MCF 10A (cell line): ENCODE measurements at regions not wholly inside any gene's neighbourhood (a gene's known extent, or its start where the extent isn't known, plus 50 kb on each side); places are given as distances from the start of the nearest gene placed in this dataset.
"Not testable (repeated sequence)": the region's sequence is repeated elsewhere in the genome, so short reads cannot be mapped to it uniquely, and the experiment has no call there.

Source experiments
- BruUV-seq: library from RNA; stranded (reverse); fragments of 400-500 nt; replicated peaks from 2 replicates; lab custom pipeline; 2021; lab: Mats Ljungman, UMichigan
- CTCF ChIA-PET: fragments of 300-600 bp; sonication (Branson Sonifier 250); formaldehyde crosslinking; extraction: SDS; loops from one replicate; lab custom pipeline; 2021; ENCODE audit warnings: antibody characterized with exemption, inconsistent platforms; lab: Yijun Ruan, JAX
- POLR2A ChIA-PET: fragments of 300-600, 350-650 bp; sonication (Branson Sonifier 250); formaldehyde crosslinking; extraction: SDS; loops from one replicate; lab custom pipeline; 2020; ENCODE audit warnings: antibody characterized with exemption, inconsistent platforms; lab: Yijun Ruan, JAX
- DNase-seq: peaks from one replicate; pipeline ENCODE4 v3.0.0-alpha.2; 2018; ENCODE audit not compliant: unreplicated experiment
- H3K27ac Mint-ChIP-seq: one replicate; pipeline ENCODE4 v1.8.0; 2022; ENCODE audit warnings: mild to moderate bottlenecking, low read depth, mixed read lengths; ENCODE audit not compliant: unreplicated experiment
- H3K27me3 Mint-ChIP-seq: one replicate; pipeline ENCODE4 v1.8.0; 2022; ENCODE audit warnings: mixed read lengths; ENCODE audit not compliant: insufficient read depth, unreplicated experiment
- H3K36me3 Mint-ChIP-seq: one replicate; pipeline ENCODE4 v1.8.0; 2022; ENCODE audit warnings: mild to moderate bottlenecking, moderate library complexity, mixed read lengths; ENCODE audit not compliant: insufficient read depth, unreplicated experiment
- H3K4me1 Mint-ChIP-seq: one replicate; pipeline ENCODE4 v1.8.0; 2022; ENCODE audit warnings: mixed read lengths; ENCODE audit not compliant: insufficient read depth, unreplicated experiment
- H3K4me3 Mint-ChIP-seq: one replicate; pipeline ENCODE4 v1.8.0; 2022; ENCODE audit warnings: mild to moderate bottlenecking, moderate library complexity, mixed read lengths; ENCODE audit not compliant: unreplicated experiment
- H3K9me3 Mint-ChIP-seq: one replicate; pipeline ENCODE4 v1.8.0; 2022; ENCODE audit warnings: mixed read lengths; ENCODE audit not compliant: unreplicated experiment
- intact Hi-C: fragments of 100-400 bp; cut with micrococcal nuclease; formaldehyde crosslinking; loops from 2 replicates; pipeline ENCODE4 v1.14.1; 2022
- TF ChIP-seq, protein P1 (sequence below): fragments of 200-600 bp; IDR thresholded peaks from one replicate; pipeline ENCODE4 v1.8.0; 2022; ENCODE audit warnings: antibody characterized with exemption, mild to moderate bottlenecking; ENCODE audit not compliant: unreplicated experiment

DNA sequence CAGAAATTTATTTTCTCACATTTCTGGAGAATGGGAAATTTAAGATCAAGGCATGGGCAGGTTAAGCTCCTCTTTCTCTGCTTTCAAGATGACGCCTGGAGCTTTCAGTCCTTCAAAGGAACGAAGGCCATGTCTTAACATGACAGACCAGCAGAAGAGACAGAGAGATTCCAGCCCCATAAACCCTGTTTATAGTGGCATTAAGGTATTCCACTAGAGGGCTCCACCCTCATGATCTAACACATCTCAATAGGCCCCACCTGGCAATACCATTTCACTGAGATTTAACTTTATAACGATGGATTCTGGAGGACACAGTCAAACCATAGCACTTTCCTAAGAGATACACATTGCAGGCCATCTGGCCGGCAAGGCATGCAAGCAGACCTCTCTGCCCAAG is 1406.1 kb downstream of the RPIA start:
- H3K4me1 Mint-ChIP-seq, intact Hi-C loops, BruUV-seq, H3K27me3 Mint-ChIP-seq, H3K9me3 Mint-ChIP-seq, H3K4me3 Mint-ChIP-seq, POLR2A ChIA-PET, H3K27ac Mint-ChIP-seq, CTCF ChIA-PET, DNase-seq, H3K36me3 Mint-ChIP-seq: not testable (repeated sequence)

DNA sequence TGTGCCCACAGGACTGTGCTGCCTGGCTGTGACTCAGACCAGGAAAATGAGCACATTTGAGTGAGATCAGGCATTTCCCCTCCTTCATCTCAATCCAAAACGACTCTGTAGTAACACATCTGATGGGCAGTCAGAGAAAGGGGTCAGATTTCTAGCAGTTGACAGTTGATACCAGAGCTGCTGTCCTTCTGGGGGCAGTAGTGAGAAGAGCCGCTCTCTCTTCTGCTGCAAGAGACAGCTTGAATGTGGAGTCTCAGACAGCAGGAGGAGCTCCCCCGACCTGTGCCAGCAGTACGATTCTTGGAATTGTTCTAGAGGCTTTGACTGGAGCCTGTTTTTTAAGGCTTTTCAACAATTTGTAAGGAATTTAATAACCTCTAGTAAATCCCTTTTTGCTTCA is 1413.7 kb downstream of the RPIA start:
- H3K4me1 Mint-ChIP-seq, H3K36me3 Mint-ChIP-seq, CTCF ChIA-PET, H3K9me3 Mint-ChIP-seq, intact Hi-C loops, BruUV-seq, H3K27me3 Mint-ChIP-seq, H3K27ac Mint-ChIP-seq, DNase-seq, POLR2A ChIA-PET, H3K4me3 Mint-ChIP-seq: not testable (repeated sequence)

DNA sequence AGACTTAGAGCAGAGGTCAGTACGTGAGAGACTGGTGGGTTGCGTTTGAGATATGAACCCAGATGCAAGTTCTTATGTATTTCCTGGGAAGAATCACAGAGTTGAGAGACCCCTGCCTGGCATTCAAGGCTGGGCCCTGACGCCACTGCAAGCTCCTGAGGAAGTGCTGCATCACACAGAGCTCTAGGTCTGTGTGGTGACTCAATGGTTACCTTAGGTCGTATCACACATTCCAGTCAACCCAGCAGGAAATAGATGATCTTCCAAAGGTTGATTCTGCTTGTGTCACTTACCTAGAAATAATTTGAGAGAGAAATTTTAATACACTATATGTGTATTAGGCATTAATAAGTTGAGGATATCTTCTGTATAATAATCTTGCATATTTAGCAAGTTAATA is 1431.9 kb downstream of the RPIA start:
- H3K27me3 Mint-ChIP-seq, POLR2A ChIA-PET, intact Hi-C loops, DNase-seq, H3K27ac Mint-ChIP-seq, CTCF ChIA-PET, H3K4me1 Mint-ChIP-seq, H3K36me3 Mint-ChIP-seq, BruUV-seq, H3K9me3 Mint-ChIP-seq, H3K4me3 Mint-ChIP-seq: not testable (repeated sequence)

DNA sequence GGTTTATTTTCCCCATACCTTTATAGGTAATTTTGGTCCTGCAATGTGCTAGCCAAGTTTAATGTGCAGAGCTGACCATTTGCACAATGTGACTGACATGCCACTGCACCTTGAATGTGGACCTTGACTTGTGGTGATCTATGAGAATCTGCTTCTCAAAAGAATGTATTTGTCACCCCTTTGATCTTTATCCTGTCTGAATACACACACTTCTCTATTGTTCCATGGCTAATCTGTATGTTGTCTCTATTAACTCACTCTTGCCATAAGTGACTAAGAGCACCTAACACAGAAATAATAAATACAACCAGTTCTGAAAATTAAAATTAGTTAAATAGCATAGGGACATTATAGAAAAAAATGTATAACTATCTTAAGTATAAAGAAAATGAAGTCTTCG is 1447.6 kb downstream of the RPIA start:
- CTCF ChIA-PET, H3K4me3 Mint-ChIP-seq, intact Hi-C loops, H3K9me3 Mint-ChIP-seq, DNase-seq, H3K27ac Mint-ChIP-seq, H3K36me3 Mint-ChIP-seq, H3K4me1 Mint-ChIP-seq, H3K27me3 Mint-ChIP-seq, BruUV-seq, POLR2A ChIA-PET: not testable (repeated sequence)

DNA sequence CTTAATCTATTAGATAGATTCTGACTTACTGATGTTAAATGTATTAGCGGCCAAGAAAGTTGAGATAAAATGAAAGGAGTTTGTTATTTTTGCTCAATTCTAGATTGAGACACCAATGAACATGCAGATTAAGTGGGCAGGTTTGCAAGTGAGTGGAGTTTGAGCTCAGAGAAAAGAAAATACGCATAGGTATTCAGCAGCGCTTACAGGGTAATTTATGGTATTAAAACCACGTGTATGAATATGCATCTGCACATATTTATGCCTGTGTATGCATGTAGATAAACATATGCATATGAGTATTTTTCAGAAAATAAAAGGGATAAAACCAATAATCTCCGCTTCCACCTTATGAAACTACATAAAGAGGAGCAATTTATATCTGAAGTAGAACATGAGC is 1450.1 kb downstream of the RPIA start:
- POLR2A ChIA-PET, intact Hi-C loops: not testable (repeated sequence)

DNA sequence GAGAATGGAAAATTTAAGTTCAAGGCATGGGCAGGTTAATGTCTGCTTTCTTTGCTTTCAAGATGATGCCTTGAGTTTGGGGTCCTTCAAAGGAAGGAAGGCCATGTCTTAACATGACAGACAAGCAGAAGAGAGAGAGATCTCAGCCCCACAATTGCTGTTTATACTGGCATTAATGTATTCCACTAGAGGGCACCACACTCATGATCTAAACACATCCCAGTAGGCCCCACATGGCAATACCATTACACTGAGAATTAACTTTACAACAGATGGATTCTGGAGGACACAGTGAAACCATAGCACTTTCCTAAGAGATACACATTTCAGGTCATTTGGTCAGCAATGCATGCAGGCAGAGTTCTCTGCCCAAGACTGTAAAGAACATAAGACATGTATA is 1460.3 kb downstream of the RPIA start:
- H3K36me3 Mint-ChIP-seq, BruUV-seq, intact Hi-C loops, H3K4me3 Mint-ChIP-seq, DNase-seq, H3K27ac Mint-ChIP-seq, H3K4me1 Mint-ChIP-seq, POLR2A ChIA-PET, CTCF ChIA-PET, H3K9me3 Mint-ChIP-seq, H3K27me3 Mint-ChIP-seq: not testable (repeated sequence)
- TF ChIP-seq, protein P1, sequence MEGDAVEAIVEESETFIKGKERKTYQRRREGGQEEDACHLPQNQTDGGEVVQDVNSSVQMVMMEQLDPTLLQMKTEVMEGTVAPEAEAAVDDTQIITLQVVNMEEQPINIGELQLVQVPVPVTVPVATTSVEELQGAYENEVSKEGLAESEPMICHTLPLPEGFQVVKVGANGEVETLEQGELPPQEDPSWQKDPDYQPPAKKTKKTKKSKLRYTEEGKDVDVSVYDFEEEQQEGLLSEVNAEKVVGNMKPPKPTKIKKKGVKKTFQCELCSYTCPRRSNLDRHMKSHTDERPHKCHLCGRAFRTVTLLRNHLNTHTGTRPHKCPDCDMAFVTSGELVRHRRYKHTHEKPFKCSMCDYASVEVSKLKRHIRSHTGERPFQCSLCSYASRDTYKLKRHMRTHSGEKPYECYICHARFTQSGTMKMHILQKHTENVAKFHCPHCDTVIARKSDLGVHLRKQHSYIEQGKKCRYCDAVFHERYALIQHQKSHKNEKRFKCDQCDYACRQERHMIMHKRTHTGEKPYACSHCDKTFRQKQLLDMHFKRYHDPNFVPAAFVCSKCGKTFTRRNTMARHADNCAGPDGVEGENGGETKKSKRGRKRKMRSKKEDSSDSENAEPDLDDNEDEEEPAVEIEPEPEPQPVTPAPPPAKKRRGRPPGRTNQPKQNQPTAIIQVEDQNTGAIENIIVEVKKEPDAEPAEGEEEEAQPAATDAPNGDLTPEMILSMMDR = peak; percentile 10

More for the DNA sequence above, 1450.1 kb downstream of the RPIA start:
- H3K4me1 Mint-ChIP-seq, H3K4me3 Mint-ChIP-seq, DNase-seq, BruUV-seq, H3K27me3 Mint-ChIP-seq, CTCF ChIA-PET, H3K36me3 Mint-ChIP-seq, H3K27ac Mint-ChIP-seq: not testable (repeated sequence)
- peaks cover 20% of the 10 kb centered on the region for H3K9me3 Mint-ChIP-seq

DNA sequence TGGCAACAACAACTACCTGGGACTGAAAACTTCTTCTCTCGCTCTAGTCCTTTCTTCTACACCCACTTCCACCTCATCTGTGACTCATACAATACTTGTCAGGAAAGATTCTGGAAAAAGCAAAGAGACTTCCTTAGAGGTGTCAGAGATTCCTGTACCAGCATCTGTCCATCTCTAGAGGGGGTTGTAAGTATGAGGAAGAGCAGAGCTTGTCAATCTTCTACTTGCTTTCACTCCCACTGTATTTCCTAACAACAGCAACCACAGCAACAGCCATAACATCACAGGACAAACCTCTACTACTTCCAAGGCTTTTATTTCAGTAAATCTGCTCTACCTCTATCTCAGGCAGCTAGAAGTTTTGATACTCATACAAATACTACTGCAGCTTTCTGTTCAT is 1479.5 kb downstream of the RPIA start:
- H3K27ac Mint-ChIP-seq, intact Hi-C loops, BruUV-seq, H3K27me3 Mint-ChIP-seq, POLR2A ChIA-PET, CTCF ChIA-PET, H3K4me3 Mint-ChIP-seq, DNase-seq, H3K4me1 Mint-ChIP-seq, H3K36me3 Mint-ChIP-seq: not testable (repeated sequence)
- peaks cover 24% of the 10 kb centered on the region for H3K9me3 Mint-ChIP-seq

DNA sequence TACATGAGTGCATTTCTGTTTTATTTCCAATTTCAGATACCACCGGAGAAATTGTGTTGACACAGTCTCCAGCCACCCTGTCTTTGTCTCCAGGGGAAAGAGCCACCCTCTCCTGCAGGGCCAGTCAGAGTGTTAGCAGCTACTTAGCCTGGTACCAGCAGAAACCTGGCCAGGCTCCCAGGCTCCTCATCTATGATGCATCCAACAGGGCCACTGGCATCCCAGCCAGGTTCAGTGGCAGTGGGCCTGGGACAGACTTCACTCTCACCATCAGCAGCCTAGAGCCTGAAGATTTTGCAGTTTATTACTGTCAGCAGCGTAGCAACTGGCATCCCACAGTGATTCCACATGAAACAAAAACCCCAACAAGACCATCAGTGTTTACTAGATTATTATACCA is 1481.6 kb downstream of the RPIA start:
- DNase-seq, H3K36me3 Mint-ChIP-seq, intact Hi-C loops, BruUV-seq, POLR2A ChIA-PET, CTCF ChIA-PET, H3K4me1 Mint-ChIP-seq, H3K27me3 Mint-ChIP-seq, H3K4me3 Mint-ChIP-seq, H3K27ac Mint-ChIP-seq: not testable (repeated sequence)
- H3K9me3 Mint-ChIP-seq = peaks cover 22% of the 10 kb centered on the region

DNA sequence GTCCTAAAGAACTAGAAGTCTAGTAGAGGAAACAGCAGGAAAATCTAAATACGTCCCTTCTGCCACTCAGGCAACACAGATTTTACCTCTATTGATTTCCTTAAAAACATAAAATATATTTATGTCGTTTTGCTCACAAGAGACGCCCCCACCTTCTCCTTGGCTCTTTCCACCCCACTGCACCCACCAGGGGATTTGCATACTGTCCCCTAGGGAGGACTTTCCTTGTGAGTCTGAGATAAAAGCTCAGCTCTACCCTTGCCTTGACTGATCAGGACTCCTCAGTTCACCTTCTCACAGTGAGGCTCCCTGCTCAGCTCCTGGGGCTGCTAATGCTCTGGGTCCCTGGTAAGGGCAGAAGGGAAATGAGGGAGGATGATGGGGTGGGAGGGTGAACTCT is 1488.1 kb downstream of the RPIA start:
- peaks cover 15% of the 10 kb centered on the region for H3K9me3 Mint-ChIP-seq
- POLR2A ChIA-PET, H3K27ac Mint-ChIP-seq, H3K4me3 Mint-ChIP-seq, H3K4me1 Mint-ChIP-seq, DNase-seq, BruUV-seq, H3K36me3 Mint-ChIP-seq, CTCF ChIA-PET, H3K27me3 Mint-ChIP-seq, intact Hi-C loops: not testable (repeated sequence)
